ENCODE measurements at regions not wholly inside any gene's neighbourhood (a gene's known extent, or its start where the extent isn't known, plus 50 kb on each side); places are given as distances from the start of the nearest gene placed in this dataset.

- no peak overlapping the region for H3K9ac ChIP-seq (replicated peaks; ENCODE audit: extremely low read depth, insufficient read depth, low read length)
- DNase-seq (ENCODE audit: low read depth, low spot score) (no peak), FAIRE-seq (no peak)
- H2AFZ ChIP-seq (ENCODE audit: low read depth, low read length) = no peak overlapping the region
- BruUV-seq (replicated peaks) = no TSS peak
- dilution Hi-C loops (cut with MboI; ENCODE audit: extremely low pct_ligation_motif_present, low sequenced_read_pairs) = no loop called here
- H3K27me3 ChIP-seq (ENCODE audit: control insufficient read depth in 2 of 2, insufficient read depth in 2 of 2, low read length in 2 of 2) = peaks cover 0 to 5% of the 10 kb centered on the region in 2 experiments
- H3K27ac ChIP-seq (ENCODE audit: insufficient read depth, low read depth, low read length) = no peak overlapping the region
- H3K4me2 ChIP-seq (ENCODE audit: insufficient read depth, low read length) = no peak overlapping the region
- H3K9me3 ChIP-seq (replicated peaks; ENCODE audit: control insufficient read depth, insufficient read depth, low read length) = no peaks in the 10 kb centered on the region
- H3K36me3 ChIP-seq (ENCODE audit: control insufficient read depth in 2 of 2, extremely low read depth in 1 of 2, insufficient read depth in 2 of 2, low read length in 2 of 2) = no peaks in the 10 kb centered on the region
- H3K4me3 ChIP-seq (replicated peaks in 1 of 3; ENCODE audit: insufficient read depth in 1 of 3, low read depth in 1 of 3, low read length in 3 of 3) = no peak overlapping the region
- ChIA-PET POLR2A (interaction anchor here (0.6 kb wide), 1 partner anchor 45 kb away, joined by 10 read pairs; no protein-coding TSS in a partner anchor), CTCF (interaction anchor here (0.7 to 2.0 kb wide), 2 partner anchors 11 to 387 kb away, joined by 3 to 6 read pairs; no protein-coding TSS in a partner anchor)
- H4K20me1 ChIP-seq (replicated peaks; ENCODE audit: control insufficient read depth, extremely low read depth, insufficient read depth, low read length) = no peaks in the 10 kb centered on the region
- intact Hi-C loops (cut with micrococcal nuclease) = no loop called here
- H3K9me1 ChIP-seq (replicated peaks; ENCODE audit: control insufficient read depth, extremely low read depth, insufficient read depth, low read length) = no peaks in the 10 kb centered on the region
- no peaks in the 10 kb centered on the region for H3K4me1 ChIP-seq (ENCODE audit: control insufficient read depth, extremely low read depth, insufficient read depth, low read length)
- no peaks in the 10 kb centered on the region for H3K79me2 ChIP-seq (ENCODE audit: control insufficient read depth, insufficient read depth, low read length)
- TF ChIP-seq FOS (IDR thresholded peaks at IDR 0.05; ENCODE audit: borderline replicate concordance, insufficient read depth, low read length) (no peak), GATA2 (IDR thresholded peaks at IDR 0.05; ENCODE audit: insufficient read depth, insufficient read length, low read depth, low read length) (no peak), JUN (IDR thresholded peaks at IDR 0.05; ENCODE audit: borderline replicate concordance, insufficient read depth, insufficient read length, low read depth) (no peak), MYC (IDR thresholded peaks at IDR 0.05; ENCODE audit: low read depth, low read length) (no peak)
Measured at GRCh38 chr5:74182603-74183002, 457.9 kb downstream of the ENC1 start.

GRCh38 chr5:74179701-74180100 lies 460.8 kb downstream of the ENC1 start:
- no peaks in the 10 kb centered on the region for H3K79me2 ChIP-seq (ENCODE audit: control insufficient read depth, insufficient read depth, low read length)
- H3K9ac ChIP-seq (replicated peaks; ENCODE audit: extremely low read depth, insufficient read depth, low read length) = no peak overlapping the region
- H3K36me3 ChIP-seq (ENCODE audit: control insufficient read depth in 2 of 2, extremely low read depth in 1 of 2, insufficient read depth in 2 of 2, low read length in 2 of 2) = no peaks in the 10 kb centered on the region
- no peaks in the 10 kb centered on the region for H4K20me1 ChIP-seq (replicated peaks; ENCODE audit: control insufficient read depth, extremely low read depth, insufficient read depth, low read length)
- no peaks in the 10 kb centered on the region for H3K9me1 ChIP-seq (replicated peaks; ENCODE audit: control insufficient read depth, extremely low read depth, insufficient read depth, low read length)
- no peak for DNase-seq (ENCODE audit: low read depth, low spot score)
- BruUV-seq (replicated peaks) = no TSS peak
- no peaks in the 10 kb centered on the region for H3K9me3 ChIP-seq (replicated peaks; ENCODE audit: control insufficient read depth, insufficient read depth, low read length)
- TF ChIP-seq EZH2 (IDR thresholded peaks at IDR 0.05; ENCODE audit: borderline replicate concordance, low read depth, low read length, severe bottlenecking) = no peak
- TF ChIP-seq POLR2AphosphoS5 (IDR thresholded peaks at IDR 0.05; ENCODE audit: insufficient read depth, low read depth, low read length) = no peak
- TF ChIP-seq CTCF (IDR thresholded peaks at IDR 0.05; ENCODE audit: extremely low read depth in 1 of 2, insufficient read depth in 1 of 2, low read depth in 1 of 2, low read length in 2 of 2) = no peak
- no peak for TF ChIP-seq MYC (IDR thresholded peaks at IDR 0.05; ENCODE audit: low read depth, low read length)
- CTCF ChIA-PET = no interaction called here
- no peak for FAIRE-seq
- intact Hi-C loops (cut with micrococcal nuclease) (no loop called here), dilution Hi-C loops (cut with MboI; ENCODE audit: extremely low pct_ligation_motif_present, low sequenced_read_pairs) (no loop called here)
- no peak overlapping the region for H3K4me2 ChIP-seq (ENCODE audit: insufficient read depth, low read length)
- H2AFZ ChIP-seq (ENCODE audit: low read depth, low read length) = no peak overlapping the region
- H3K27ac ChIP-seq (ENCODE audit: insufficient read depth, low read depth, low read length) = no peak overlapping the region
- H3K4me1 ChIP-seq (ENCODE audit: control insufficient read depth, extremely low read depth, insufficient read depth, low read length) = no peaks in the 10 kb centered on the region
- POLR2A ChIA-PET = no interaction called here
- H3K4me3 ChIP-seq (replicated peaks in 1 of 3; ENCODE audit: insufficient read depth in 1 of 3, low read depth in 1 of 3, low read length in 3 of 3) = no peak overlapping the region
- H3K27me3 ChIP-seq (ENCODE audit: control insufficient read depth in 2 of 2, insufficient read depth in 2 of 2, low read length in 2 of 2) = peaks cover 3 to 14% of the 10 kb centered on the region in 2 experiments

All from endothelial cell of umbilical vein (primary cell).